GM12878 (cell line): ENCODE measurements at regions not wholly inside any gene's neighbourhood (a gene's known extent, or its start where the extent isn't known, plus 50 kb on each side); places are given as distances from the start of the nearest gene placed in this dataset.

Experiments used
- ATAC-seq: fragments of 200-7000 bp; cut with Tn5 transposase; 3 replicates; pipeline ENCODE4 v1.9.1; 2020; ENCODE audit warnings: mild to moderate bottlenecking, moderate library complexity
- BruUV-seq: library from RNA; stranded (reverse); fragments of 400-500 nt; replicated peaks from 2 replicates; lab custom pipeline; 2021; lab: Mats Ljungman, UMichigan
- CTCF ChIA-PET: fragments of 300-600 bp; sonication (Branson Sonifier 250); formaldehyde crosslinking; extraction: SDS; loops from one replicate; lab custom pipeline; 2021; ENCODE audit warnings: inconsistent platforms; lab: Yijun Ruan, JAX
- POLR2A ChIA-PET: fragments of 350-600 bp; formaldehyde crosslinking; extraction: SDS; loops from one replicate; lab custom pipeline; 2021; ENCODE audit warnings: inconsistent platforms; lab: Charles Lee
- RAD21 ChIA-PET: fragments of 300-600 bp; sonication (Branson Sonifier 250); formaldehyde crosslinking; loops from one replicate; lab custom pipeline; 2023; ENCODE audit warnings: antibody characterized with exemption; ENCODE audit not compliant: unreplicated experiment; lab: Charles Lee
- SMC1A ChIA-PET: fragments of 300-600 bp; sonication (Branson Sonifier 250); formaldehyde crosslinking; loops from one replicate; lab custom pipeline; 2023; ENCODE audit not compliant: unreplicated experiment, uncharacterized antibody; lab: Charles Lee
- DNase-seq: peaks from one replicate; pipeline ENCODE4 v3.0.0-alpha.2; 2011; ENCODE audit warnings: low read depth, low spot score
- FAIRE-seq: peaks from 3 replicates; lab custom pipeline; 2011; peaks lifted over from hg19 to GRCh38; lab: Jason Lieb, UNC
- H2AFZ ChIP-seq: 2 replicates; pipeline ENCODE4 v1.6.0; 2011; ENCODE audit warnings: low read depth, low read length, control low read depth; ENCODE audit not compliant: control insufficient read depth
- H3K27ac ChIP-seq: 2 replicates; pipeline ENCODE4 v1.5.1; 2011; ENCODE audit warnings: control low read depth; ENCODE audit not compliant: control insufficient read depth, insufficient read depth
- H3K27me3 ChIP-seq, 2 experiments: replicated peaks in 1 of 2; 2 replicates each; pipeline versions ENCODE4 v1.6.0 to v1.6.1; 2011; ENCODE audit warnings: low read length in 1 of 2; ENCODE audit not compliant: control insufficient read depth in 2 of 2, insufficient read depth in 2 of 2
- H3K36me3 ChIP-seq, 2 experiments: 2 replicates each; pipeline ENCODE4 v1.5.1; 2011; ENCODE audit warnings: low read length in 1 of 2; ENCODE audit not compliant: control insufficient read depth in 2 of 2, insufficient read depth in 2 of 2
- H3K4me1 ChIP-seq: 2 replicates; pipeline ENCODE4 v1.6.1; 2011; ENCODE audit warnings: mild to moderate bottlenecking, low read length, moderate library complexity, mixed read lengths; ENCODE audit not compliant: control insufficient read depth, insufficient read depth
- H3K4me2 ChIP-seq: 2 replicates; pipeline ENCODE4 v1.6.0; 2011; ENCODE audit warnings: control low read depth; ENCODE audit not compliant: control insufficient read depth, insufficient read depth
- H3K4me3 ChIP-seq: fragments of 200-600 bp; sonication (generic); 2 replicates; pipeline ENCODE4 v1.5.1; 2016
- H3K79me2 ChIP-seq: 2 replicates; pipeline ENCODE4 v1.6.0; 2011; ENCODE audit warnings: low read length; ENCODE audit not compliant: control insufficient read depth, insufficient read depth
- H3K9ac ChIP-seq: 2 replicates; pipeline ENCODE4 v1.8.0; 2011; ENCODE audit warnings: low read length, control low read depth, mixed read lengths; ENCODE audit not compliant: control insufficient read depth, insufficient read depth
- H3K9me3 ChIP-seq: replicated peaks from 3 replicates; pipeline ENCODE4 v1.5.1; 2011; ENCODE audit warnings: mild to moderate bottlenecking, low read length; ENCODE audit not compliant: control insufficient read depth, insufficient read depth
- H4K20me1 ChIP-seq: 2 replicates; pipeline ENCODE4 v1.6.0; 2011; ENCODE audit not compliant: control insufficient read depth, insufficient read depth
- BACH1 ChIP-seq: fragments of 450-650 bp; IDR thresholded peaks from 2 replicates; pipeline ENCODE4 v1.6.1; 2017; ENCODE audit warnings: mild to moderate bottlenecking, borderline replicate concordance
- BHLHE40 ChIP-seq, 2 experiments: fragments of 450-650 bp in 1 of 2; IDR thresholded peaks; 2 replicates each; pipeline ENCODE4 v1.6.1; 2011 to 2017; ENCODE audit warnings: low read depth in 2 of 2, borderline replicate concordance in 1 of 2, improper control_type of control experiment in 1 of 2, low read length in 1 of 2, mild to moderate bottlenecking in 1 of 2
- CREM ChIP-seq: IDR thresholded peaks from 2 replicates; pipeline ENCODE4 v1.6.1; 2014; ENCODE audit warnings: antibody characterized with exemption, low read depth
- JUND ChIP-seq: IDR thresholded peaks from 2 replicates; pipeline ENCODE4 v1.6.1; 2012; ENCODE audit warnings: low read depth, mild to moderate bottlenecking, low read length, improper control_type of control experiment, moderate library complexity
- KAT2A ChIP-seq: conservative IDR thresholded peaks from 2 replicates; pipeline ENCODE4 v1.6.1; 2011; ENCODE audit warnings: low read depth, low read length; ENCODE audit not compliant: control insufficient read depth
- KLF5 ChIP-seq: fragments of 450-650 bp; IDR thresholded peaks from 2 replicates; pipeline ENCODE4 v1.6.1; 2014; ENCODE audit warnings: mild to moderate bottlenecking; ENCODE audit not compliant: partially characterized antibody
- PAX5 ChIP-seq: IDR thresholded peaks from 2 replicates; pipeline ENCODE4 v1.6.1; 2011; ENCODE audit warnings: low read depth, low read length, borderline replicate concordance
- POLR2AphosphoS5 ChIP-seq: IDR thresholded peaks from 2 replicates; pipeline ENCODE4 v1.6.1; 2011; ENCODE audit warnings: mild to moderate bottlenecking, low read length, inconsistent platforms
- SMAD1 ChIP-seq: fragments of 450-650 bp; IDR thresholded peaks from 2 replicates; pipeline ENCODE4 v1.6.1; 2018; ENCODE audit warnings: mild to moderate bottlenecking, low read depth; ENCODE audit not compliant: partially characterized antibody
- STAT3 ChIP-seq: IDR thresholded peaks from 2 replicates; pipeline ENCODE4 v1.6.1; 2011; ENCODE audit warnings: low read depth, low read length, improper control_type of control experiment
- ZNF24 ChIP-seq: fragments of 450-650 bp; IDR thresholded peaks from 2 replicates; pipeline ENCODE4 v1.6.1; 2017; ENCODE audit warnings: antibody characterized with exemption, mild to moderate bottlenecking
- WGBS: methylation state at CpG from one replicate; pipeline ENCODE4 v1.1.6; 2016; ENCODE audit warnings: low lambda C conversion rate; ENCODE audit not compliant: insufficient replicate concordance, insufficient coverage; ENCODE audit errors: missing lambda C conversion rate; 5-methylcytosine and 5-hydroxymethylcytosine counted together
- in situ Hi-C: fragments of 300-500 bp; cut with MboI; formaldehyde crosslinking; loops from 9 replicates; pipeline ENCODE4 v1.14.3; 2018; ENCODE audit warnings: mixed read lengths
- intact Hi-C: fragments of 100-400 bp; cut with micrococcal nuclease; formaldehyde crosslinking; loops from one replicate; pipeline ENCODE4 v1.14.2; 2022; ENCODE audit not compliant: unreplicated experiment
- TF ChIP-seq, protein P1 (sequence below): fragments of 450-650 bp; IDR thresholded peaks from 2 replicates; pipeline ENCODE4 v1.6.1; 2018; ENCODE audit warnings: mild to moderate bottlenecking, low read depth, moderate library complexity; ENCODE audit not compliant: partially characterized antibody
- TF ChIP-seq, protein P2 (sequence below): fragments of 450-650 bp; IDR thresholded peaks from 2 replicates; pipeline ENCODE4 v1.6.1; 2017; ENCODE audit warnings: mild to moderate bottlenecking
- TF ChIP-seq, protein P3 (sequence below): fragments of 450-650 bp; IDR thresholded peaks from 2 replicates; pipeline ENCODE4 v1.6.1; 2017; ENCODE audit warnings: mild to moderate bottlenecking, low read depth, inconsistent platforms; ENCODE audit not compliant: poor library complexity, severe bottlenecking

DNA sequence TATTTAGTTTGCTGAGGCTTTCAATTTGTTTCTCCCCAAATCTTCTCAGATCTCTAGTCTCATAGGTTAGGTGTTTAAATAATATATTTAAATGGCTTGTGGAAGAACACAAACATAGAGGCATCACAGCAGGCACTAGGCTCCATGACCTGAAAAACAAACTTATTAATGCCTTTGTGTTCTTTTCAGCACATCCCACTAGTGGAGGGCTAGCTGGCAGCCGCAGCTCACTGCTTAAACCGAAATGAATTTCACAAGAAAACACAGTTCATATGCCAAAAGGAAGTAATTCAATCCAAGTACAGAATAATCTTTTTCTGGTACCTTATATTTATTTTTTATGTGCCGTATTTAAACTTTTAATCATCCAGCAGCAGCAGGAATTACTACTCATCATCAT lies 382.5 kb downstream of the PLK2 start:
- Histone ChIP-seq H3K4me2 (no peak overlapping the region), H3K36me3 (no peaks in the 10 kb centered on the region), H3K79me2 (no peaks in the 10 kb centered on the region), H3K9ac (no peak overlapping the region), H2AFZ (no peak overlapping the region), H3K4me1 (no peaks in the 10 kb centered on the region), H4K20me1 (no peaks in the 10 kb centered on the region), H3K27me3 (no peaks in the 10 kb centered on the region), H3K27ac (no peak overlapping the region), H3K4me3 (no peak overlapping the region), H3K9me3 (no peaks in the 10 kb centered on the region)
- intact Hi-C loops (no loop called here), in situ Hi-C loops (no loop called here)
- BruUV-seq = no TSS peak
- ChIA-PET RAD21 (no interaction called here), SMC1A (no interaction called here), POLR2A (no interaction called here), CTCF (no interaction called here)
- FAIRE-seq = no peak
- no peak for DNase-seq
- ATAC-seq = no peak
- no peak for TF ChIP-seq STAT3
- TF ChIP-seq BACH1 = no peak
- TF ChIP-seq, protein P1, sequence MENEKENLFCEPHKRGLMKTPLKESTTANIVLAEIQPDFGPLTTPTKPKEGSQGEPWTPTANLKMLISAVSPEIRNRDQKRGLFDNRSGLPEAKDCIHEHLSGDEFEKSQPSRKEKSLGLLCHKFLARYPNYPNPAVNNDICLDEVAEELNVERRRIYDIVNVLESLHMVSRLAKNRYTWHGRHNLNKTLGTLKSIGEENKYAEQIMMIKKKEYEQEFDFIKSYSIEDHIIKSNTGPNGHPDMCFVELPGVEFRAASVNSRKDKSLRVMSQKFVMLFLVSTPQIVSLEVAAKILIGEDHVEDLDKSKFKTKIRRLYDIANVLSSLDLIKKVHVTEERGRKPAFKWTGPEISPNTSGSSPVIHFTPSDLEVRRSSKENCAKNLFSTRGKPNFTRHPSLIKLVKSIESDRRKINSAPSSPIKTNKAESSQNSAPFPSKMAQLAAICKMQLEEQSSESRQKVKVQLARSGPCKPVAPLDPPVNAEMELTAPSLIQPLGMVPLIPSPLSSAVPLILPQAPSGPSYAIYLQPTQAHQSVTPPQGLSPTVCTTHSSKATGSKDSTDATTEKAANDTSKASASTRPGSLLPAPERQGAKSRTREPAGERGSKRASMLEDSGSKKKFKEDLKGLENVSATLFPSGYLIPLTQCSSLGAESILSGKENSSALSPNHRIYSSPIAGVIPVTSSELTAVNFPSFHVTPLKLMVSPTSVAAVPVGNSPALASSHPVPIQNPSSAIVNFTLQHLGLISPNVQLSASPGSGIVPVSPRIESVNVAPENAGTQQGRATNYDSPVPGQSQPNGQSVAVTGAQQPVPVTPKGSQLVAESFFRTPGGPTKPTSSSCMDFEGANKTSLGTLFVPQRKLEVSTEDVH = no peak
- TF ChIP-seq POLR2AphosphoS5 = no peak
- TF ChIP-seq PAX5 = no peak
- no peak for TF ChIP-seq BHLHE40 (IDR thresholded peaks at IDR 0.05; ENCODE audit: borderline replicate concordance in 1 of 2, low read depth in 2 of 2, low read length in 1 of 2)
- TF ChIP-seq, protein P2, sequence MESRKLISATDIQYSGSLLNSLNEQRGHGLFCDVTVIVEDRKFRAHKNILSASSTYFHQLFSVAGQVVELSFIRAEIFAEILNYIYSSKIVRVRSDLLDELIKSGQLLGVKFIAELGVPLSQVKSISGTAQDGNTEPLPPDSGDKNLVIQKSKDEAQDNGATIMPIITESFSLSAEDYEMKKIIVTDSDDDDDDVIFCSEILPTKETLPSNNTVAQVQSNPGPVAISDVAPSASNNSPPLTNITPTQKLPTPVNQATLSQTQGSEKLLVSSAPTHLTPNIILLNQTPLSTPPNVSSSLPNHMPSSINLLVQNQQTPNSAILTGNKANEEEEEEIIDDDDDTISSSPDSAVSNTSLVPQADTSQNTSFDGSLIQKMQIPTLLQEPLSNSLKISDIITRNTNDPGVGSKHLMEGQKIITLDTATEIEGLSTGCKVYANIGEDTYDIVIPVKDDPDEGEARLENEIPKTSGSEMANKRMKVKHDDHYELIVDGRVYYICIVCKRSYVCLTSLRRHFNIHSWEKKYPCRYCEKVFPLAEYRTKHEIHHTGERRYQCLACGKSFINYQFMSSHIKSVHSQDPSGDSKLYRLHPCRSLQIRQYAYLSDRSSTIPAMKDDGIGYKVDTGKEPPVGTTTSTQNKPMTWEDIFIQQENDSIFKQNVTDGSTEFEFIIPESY = no peak
- TF ChIP-seq, protein P3, sequence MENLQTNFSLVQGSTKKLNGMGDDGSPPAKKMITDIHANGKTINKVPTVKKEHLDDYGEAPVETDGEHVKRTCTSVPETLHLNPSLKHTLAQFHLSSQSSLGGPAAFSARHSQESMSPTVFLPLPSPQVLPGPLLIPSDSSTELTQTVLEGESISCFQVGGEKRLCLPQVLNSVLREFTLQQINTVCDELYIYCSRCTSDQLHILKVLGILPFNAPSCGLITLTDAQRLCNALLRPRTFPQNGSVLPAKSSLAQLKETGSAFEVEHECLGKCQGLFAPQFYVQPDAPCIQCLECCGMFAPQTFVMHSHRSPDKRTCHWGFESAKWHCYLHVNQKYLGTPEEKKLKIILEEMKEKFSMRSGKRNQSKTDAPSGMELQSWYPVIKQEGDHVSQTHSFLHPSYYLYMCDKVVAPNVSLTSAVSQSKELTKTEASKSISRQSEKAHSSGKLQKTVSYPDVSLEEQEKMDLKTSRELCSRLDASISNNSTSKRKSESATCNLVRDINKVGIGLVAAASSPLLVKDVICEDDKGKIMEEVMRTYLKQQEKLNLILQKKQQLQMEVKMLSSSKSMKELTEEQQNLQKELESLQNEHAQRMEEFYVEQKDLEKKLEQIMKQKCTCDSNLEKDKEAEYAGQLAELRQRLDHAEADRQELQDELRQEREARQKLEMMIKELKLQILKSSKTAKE = no peak
- no peak for TF ChIP-seq ZNF24
- no peak for TF ChIP-seq KAT2A
- no peak for TF ChIP-seq JUND
- no peak for TF ChIP-seq CREM
- no peak for TF ChIP-seq KLF5
- no peak for TF ChIP-seq SMAD1
- WGBS = 50% methylated on average over 3 of the region's 3 CpGs
